ENCODE measurements at regions not wholly inside any gene's neighbourhood (a gene's known extent, or its start where the extent isn't known, plus 50 kb on each side); places are given as distances from the start of the nearest gene placed in this dataset.

DNA sequence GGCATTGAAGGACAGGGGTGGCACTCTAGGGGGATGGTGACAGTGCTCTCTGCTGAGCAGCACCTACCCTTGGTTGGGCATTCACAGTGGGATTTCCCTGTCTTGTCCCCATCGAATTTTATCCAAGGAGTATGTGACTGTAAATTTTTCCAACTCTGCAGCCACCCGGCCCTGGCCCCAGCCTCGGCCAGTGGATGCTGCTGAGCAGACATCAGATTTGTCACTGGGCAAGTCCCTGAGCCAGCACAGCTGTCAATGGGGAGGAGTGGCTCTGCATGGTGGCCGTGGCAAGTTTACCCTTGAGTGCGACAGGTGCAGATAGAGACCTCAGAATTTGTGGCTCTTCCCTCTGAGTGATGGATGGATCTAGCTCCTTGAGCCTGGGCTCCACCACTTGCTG lies 240.2 kb upstream of the CSF3R start:
- TF ChIP-seq, protein P1, sequence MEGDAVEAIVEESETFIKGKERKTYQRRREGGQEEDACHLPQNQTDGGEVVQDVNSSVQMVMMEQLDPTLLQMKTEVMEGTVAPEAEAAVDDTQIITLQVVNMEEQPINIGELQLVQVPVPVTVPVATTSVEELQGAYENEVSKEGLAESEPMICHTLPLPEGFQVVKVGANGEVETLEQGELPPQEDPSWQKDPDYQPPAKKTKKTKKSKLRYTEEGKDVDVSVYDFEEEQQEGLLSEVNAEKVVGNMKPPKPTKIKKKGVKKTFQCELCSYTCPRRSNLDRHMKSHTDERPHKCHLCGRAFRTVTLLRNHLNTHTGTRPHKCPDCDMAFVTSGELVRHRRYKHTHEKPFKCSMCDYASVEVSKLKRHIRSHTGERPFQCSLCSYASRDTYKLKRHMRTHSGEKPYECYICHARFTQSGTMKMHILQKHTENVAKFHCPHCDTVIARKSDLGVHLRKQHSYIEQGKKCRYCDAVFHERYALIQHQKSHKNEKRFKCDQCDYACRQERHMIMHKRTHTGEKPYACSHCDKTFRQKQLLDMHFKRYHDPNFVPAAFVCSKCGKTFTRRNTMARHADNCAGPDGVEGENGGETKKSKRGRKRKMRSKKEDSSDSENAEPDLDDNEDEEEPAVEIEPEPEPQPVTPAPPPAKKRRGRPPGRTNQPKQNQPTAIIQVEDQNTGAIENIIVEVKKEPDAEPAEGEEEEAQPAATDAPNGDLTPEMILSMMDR (IDR thresholded peaks at IDR 0.05; ENCODE audit: control extremely low read depth in 1 of 3, insufficient read depth in 1 of 3, low read depth in 1 of 3, low read length in 3 of 3) = no peak
- TF ChIP-seq CEBPB (IDR thresholded peaks at IDR 0.05; ENCODE audit: low read depth, low read length) = no peak
- TF ChIP-seq, protein P2, sequence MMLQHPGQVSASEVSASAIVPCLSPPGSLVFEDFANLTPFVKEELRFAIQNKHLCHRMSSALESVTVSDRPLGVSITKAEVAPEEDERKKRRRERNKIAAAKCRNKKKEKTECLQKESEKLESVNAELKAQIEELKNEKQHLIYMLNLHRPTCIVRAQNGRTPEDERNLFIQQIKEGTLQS (IDR thresholded peaks at IDR 0.05; ENCODE audit: insufficient read depth, low read depth, low read length) = no peak
- no peak for TF ChIP-seq EP300 (IDR thresholded peaks at IDR 0.05; ENCODE audit: borderline replicate concordance in 1 of 2, low read depth in 2 of 2, low read length in 2 of 2)
- no peak for TF ChIP-seq POLR2A (IDR thresholded peaks at IDR 0.05; ENCODE audit: control extremely low read depth in 1 of 2, low read depth in 2 of 2, low read length in 2 of 2)
- TF ChIP-seq, protein P3, sequence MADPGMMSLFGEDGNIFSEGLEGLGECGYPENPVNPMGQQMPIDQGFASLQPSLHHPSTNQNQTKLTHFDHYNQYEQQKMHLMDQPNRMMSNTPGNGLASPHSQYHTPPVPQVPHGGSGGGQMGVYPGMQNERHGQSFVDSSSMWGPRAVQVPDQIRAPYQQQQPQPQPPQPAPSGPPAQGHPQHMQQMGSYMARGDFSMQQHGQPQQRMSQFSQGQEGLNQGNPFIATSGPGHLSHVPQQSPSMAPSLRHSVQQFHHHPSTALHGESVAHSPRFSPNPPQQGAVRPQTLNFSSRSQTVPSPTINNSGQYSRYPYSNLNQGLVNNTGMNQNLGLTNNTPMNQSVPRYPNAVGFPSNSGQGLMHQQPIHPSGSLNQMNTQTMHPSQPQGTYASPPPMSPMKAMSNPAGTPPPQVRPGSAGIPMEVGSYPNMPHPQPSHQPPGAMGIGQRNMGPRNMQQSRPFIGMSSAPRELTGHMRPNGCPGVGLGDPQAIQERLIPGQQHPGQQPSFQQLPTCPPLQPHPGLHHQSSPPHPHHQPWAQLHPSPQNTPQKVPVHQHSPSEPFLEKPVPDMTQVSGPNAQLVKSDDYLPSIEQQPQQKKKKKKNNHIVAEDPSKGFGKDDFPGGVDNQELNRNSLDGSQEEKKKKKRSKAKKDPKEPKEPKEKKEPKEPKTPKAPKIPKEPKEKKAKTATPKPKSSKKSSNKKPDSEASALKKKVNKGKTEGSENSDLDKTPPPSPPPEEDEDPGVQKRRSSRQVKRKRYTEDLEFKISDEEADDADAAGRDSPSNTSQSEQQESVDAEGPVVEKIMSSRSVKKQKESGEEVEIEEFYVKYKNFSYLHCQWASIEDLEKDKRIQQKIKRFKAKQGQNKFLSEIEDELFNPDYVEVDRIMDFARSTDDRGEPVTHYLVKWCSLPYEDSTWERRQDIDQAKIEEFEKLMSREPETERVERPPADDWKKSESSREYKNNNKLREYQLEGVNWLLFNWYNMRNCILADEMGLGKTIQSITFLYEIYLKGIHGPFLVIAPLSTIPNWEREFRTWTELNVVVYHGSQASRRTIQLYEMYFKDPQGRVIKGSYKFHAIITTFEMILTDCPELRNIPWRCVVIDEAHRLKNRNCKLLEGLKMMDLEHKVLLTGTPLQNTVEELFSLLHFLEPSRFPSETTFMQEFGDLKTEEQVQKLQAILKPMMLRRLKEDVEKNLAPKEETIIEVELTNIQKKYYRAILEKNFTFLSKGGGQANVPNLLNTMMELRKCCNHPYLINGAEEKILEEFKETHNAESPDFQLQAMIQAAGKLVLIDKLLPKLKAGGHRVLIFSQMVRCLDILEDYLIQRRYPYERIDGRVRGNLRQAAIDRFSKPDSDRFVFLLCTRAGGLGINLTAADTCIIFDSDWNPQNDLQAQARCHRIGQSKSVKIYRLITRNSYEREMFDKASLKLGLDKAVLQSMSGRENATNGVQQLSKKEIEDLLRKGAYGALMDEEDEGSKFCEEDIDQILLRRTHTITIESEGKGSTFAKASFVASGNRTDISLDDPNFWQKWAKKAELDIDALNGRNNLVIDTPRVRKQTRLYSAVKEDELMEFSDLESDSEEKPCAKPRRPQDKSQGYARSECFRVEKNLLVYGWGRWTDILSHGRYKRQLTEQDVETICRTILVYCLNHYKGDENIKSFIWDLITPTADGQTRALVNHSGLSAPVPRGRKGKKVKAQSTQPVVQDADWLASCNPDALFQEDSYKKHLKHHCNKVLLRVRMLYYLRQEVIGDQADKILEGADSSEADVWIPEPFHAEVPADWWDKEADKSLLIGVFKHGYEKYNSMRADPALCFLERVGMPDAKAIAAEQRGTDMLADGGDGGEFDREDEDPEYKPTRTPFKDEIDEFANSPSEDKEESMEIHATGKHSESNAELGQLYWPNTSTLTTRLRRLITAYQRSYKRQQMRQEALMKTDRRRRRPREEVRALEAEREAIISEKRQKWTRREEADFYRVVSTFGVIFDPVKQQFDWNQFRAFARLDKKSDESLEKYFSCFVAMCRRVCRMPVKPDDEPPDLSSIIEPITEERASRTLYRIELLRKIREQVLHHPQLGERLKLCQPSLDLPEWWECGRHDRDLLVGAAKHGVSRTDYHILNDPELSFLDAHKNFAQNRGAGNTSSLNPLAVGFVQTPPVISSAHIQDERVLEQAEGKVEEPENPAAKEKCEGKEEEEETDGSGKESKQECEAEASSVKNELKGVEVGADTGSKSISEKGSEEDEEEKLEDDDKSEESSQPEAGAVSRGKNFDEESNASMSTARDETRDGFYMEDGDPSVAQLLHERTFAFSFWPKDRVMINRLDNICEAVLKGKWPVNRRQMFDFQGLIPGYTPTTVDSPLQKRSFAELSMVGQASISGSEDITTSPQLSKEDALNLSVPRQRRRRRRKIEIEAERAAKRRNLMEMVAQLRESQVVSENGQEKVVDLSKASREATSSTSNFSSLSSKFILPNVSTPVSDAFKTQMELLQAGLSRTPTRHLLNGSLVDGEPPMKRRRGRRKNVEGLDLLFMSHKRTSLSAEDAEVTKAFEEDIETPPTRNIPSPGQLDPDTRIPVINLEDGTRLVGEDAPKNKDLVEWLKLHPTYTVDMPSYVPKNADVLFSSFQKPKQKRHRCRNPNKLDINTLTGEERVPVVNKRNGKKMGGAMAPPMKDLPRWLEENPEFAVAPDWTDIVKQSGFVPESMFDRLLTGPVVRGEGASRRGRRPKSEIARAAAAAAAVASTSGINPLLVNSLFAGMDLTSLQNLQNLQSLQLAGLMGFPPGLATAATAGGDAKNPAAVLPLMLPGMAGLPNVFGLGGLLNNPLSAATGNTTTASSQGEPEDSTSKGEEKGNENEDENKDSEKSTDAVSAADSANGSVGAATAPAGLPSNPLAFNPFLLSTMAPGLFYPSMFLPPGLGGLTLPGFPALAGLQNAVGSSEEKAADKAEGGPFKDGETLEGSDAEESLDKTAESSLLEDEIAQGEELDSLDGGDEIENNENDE (IDR thresholded peaks at IDR 0.05; ENCODE audit: insufficient replicate concordance, low read length) = no peak
- no peak for TF ChIP-seq RXRA (IDR thresholded peaks at IDR 0.05; ENCODE audit: insufficient read depth, low read depth, low read length)
- no peak for TF ChIP-seq NRF1 (IDR thresholded peaks at IDR 0.05; ENCODE audit: low read depth, low read length)
- no peak for TF ChIP-seq RAD21 (IDR thresholded peaks at IDR 0.05 in 1 of 2, conservative IDR thresholded peaks at IDR 0.05 in 1 of 2; ENCODE audit: low read depth in 2 of 2, low read length in 2 of 2)
- TF ChIP-seq POU5F1 (IDR thresholded peaks at IDR 0.05; ENCODE audit: low read depth, low read length) = no peak
- TF ChIP-seq, protein P4, sequence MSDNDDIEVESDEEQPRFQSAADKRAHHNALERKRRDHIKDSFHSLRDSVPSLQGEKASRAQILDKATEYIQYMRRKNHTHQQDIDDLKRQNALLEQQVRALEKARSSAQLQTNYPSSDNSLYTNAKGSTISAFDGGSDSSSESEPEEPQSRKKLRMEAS (IDR thresholded peaks at IDR 0.05) = no peak
- no peak for TF ChIP-seq RFX5 (IDR thresholded peaks at IDR 0.05; ENCODE audit: borderline replicate concordance, low read depth, low read length)
- TF ChIP-seq POLR2AphosphoS5 (IDR thresholded peaks at IDR 0.05; ENCODE audit: low read depth, low read length) = no peak
- no peak for TF ChIP-seq CHD2 (IDR thresholded peaks at IDR 0.05; ENCODE audit: low read length)

All from H1 (cell line).